ENCODE measurements at regions not wholly inside any gene's neighbourhood (a gene's known extent, or its start where the extent isn't known, plus 50 kb on each side); places are given as distances from the start of the nearest gene placed in this dataset.

GRCh38 chr9:99737649-99738048 lies 84.0 kb upstream of the NR4A3 start:
- H3K9me3 ChIP-seq (ENCODE audit: control insufficient read depth in 2 of 3, insufficient read depth in 1 of 3, low read length in 3 of 3): no peaks in the 10 kb centered on the region
- H3K27me3 ChIP-seq (ENCODE audit: control insufficient read depth, insufficient read depth, low read length): no peaks in the 10 kb centered on the region
- TF ChIP-seq CTCF (IDR thresholded peaks at IDR 0.05; ENCODE audit: borderline replicate concordance, extremely low read depth, insufficient read depth): no peak
- intact Hi-C loops (cut with DNase I): no loop called here
- no peaks in the 10 kb centered on the region for H3K36me3 ChIP-seq (ENCODE audit: control insufficient read depth in 2 of 3, insufficient read depth in 3 of 3, low read length in 3 of 3)
- no peak overlapping the region for H3K9ac ChIP-seq (ENCODE audit: low read length in 3 of 3)
- no peaks in the 10 kb centered on the region for H3K4me1 ChIP-seq (ENCODE audit: control insufficient read depth in 2 of 3, insufficient read depth in 2 of 3, low read depth in 1 of 3, low read length in 3 of 3)
- DNase-seq (no peak), FAIRE-seq (no peak)
- no peak overlapping the region for H3K27ac ChIP-seq (ENCODE audit: low read depth in 2 of 2, low read length in 2 of 2)
- H3K4me3 ChIP-seq (ENCODE audit: low read length in 3 of 3): no peak overlapping the region

GRCh38 chr9:99743006-99743405 lies 78.7 kb upstream of the NR4A3 start:
- Histone ChIP-seq H3K27ac (ENCODE audit: low read depth in 2 of 2, low read length in 2 of 2) (no peak overlapping the region), H3K9me3 (ENCODE audit: control insufficient read depth in 2 of 3, insufficient read depth in 1 of 3, low read length in 3 of 3) (no peaks in the 10 kb centered on the region), H3K4me1 (ENCODE audit: control insufficient read depth in 2 of 3, insufficient read depth in 2 of 3, low read depth in 1 of 3, low read length in 3 of 3) (no peaks in the 10 kb centered on the region), H3K36me3 (ENCODE audit: control insufficient read depth in 2 of 3, insufficient read depth in 3 of 3, low read length in 3 of 3) (no peaks in the 10 kb centered on the region), H3K9ac (ENCODE audit: low read length in 3 of 3) (no peak overlapping the region), H3K4me3 (ENCODE audit: low read length in 3 of 3) (no peak overlapping the region), H3K27me3 (ENCODE audit: control insufficient read depth, insufficient read depth, low read length) (no peaks in the 10 kb centered on the region)
- FAIRE-seq (no peak), DNase-seq (no peak)
- TF ChIP-seq CTCF (IDR thresholded peaks at IDR 0.05; ENCODE audit: borderline replicate concordance, extremely low read depth, insufficient read depth): no peak
- intact Hi-C loops (cut with DNase I): no loop called here

- TF ChIP-seq CTCF (IDR thresholded peaks at IDR 0.05; ENCODE audit: borderline replicate concordance, extremely low read depth, insufficient read depth): no peak
- H3K9me3 ChIP-seq (ENCODE audit: control insufficient read depth in 2 of 3, insufficient read depth in 1 of 3, low read length in 3 of 3): no peaks in the 10 kb centered on the region
- intact Hi-C loops (cut with DNase I): no loop called here
- no peak overlapping the region for H3K4me3 ChIP-seq (ENCODE audit: low read length in 3 of 3)
- H3K9ac ChIP-seq (ENCODE audit: low read length in 3 of 3): no peak overlapping the region
- no peak for DNase-seq
- H3K36me3 ChIP-seq (ENCODE audit: control insufficient read depth in 2 of 3, insufficient read depth in 3 of 3, low read length in 3 of 3): no peaks in the 10 kb centered on the region
- no peaks in the 10 kb centered on the region for H3K4me1 ChIP-seq (ENCODE audit: control insufficient read depth in 2 of 3, insufficient read depth in 2 of 3, low read depth in 1 of 3, low read length in 3 of 3)
- no peak overlapping the region for H3K27ac ChIP-seq (ENCODE audit: low read depth in 2 of 2, low read length in 2 of 2)
- FAIRE-seq: no peak
- H3K27me3 ChIP-seq (ENCODE audit: control insufficient read depth, insufficient read depth, low read length): no peaks in the 10 kb centered on the region
Measured at GRCh38 chr9:99743455-99743854, 78.2 kb upstream of the NR4A3 start.

GRCh38 chr9:99744132-99744531 lies 77.6 kb upstream of the NR4A3 start:
- Histone ChIP-seq H3K4me3 (ENCODE audit: low read length in 3 of 3) (no peak overlapping the region), H3K4me1 (ENCODE audit: control insufficient read depth in 2 of 3, insufficient read depth in 2 of 3, low read depth in 1 of 3, low read length in 3 of 3) (no peaks in the 10 kb centered on the region), H3K27me3 (ENCODE audit: control insufficient read depth, insufficient read depth, low read length) (no peaks in the 10 kb centered on the region), H3K27ac (ENCODE audit: low read depth in 2 of 2, low read length in 2 of 2) (no peak overlapping the region), H3K9ac (ENCODE audit: low read length in 3 of 3) (no peak overlapping the region), H3K36me3 (ENCODE audit: control insufficient read depth in 2 of 3, insufficient read depth in 3 of 3, low read length in 3 of 3) (no peaks in the 10 kb centered on the region), H3K9me3 (ENCODE audit: control insufficient read depth in 2 of 3, insufficient read depth in 1 of 3, low read length in 3 of 3) (no peaks in the 10 kb centered on the region)
- FAIRE-seq (no peak), DNase-seq (no peak)
- TF ChIP-seq CTCF (IDR thresholded peaks at IDR 0.05; ENCODE audit: borderline replicate concordance, extremely low read depth, insufficient read depth): no peak
- intact Hi-C loops (cut with DNase I): no loop called here

All from kidney (tissue), 13 donors.